Activated naive CD8-positive, alpha-beta T cell treated with anti-CD3 and anti-CD28 coated beads for 36 hours (primary cell): ENCODE measurements at regions not wholly inside any gene's neighbourhood (a gene's known extent, or its start where the extent isn't known, plus 50 kb on each side); places are given as distances from the start of the nearest gene placed in this dataset.

Experiments
- DNase-seq: peaks from one replicate; pipeline ENCODE4 v3.0.0; 2021
- H3K27ac Mint-ChIP-seq: one replicate; pipeline ENCODE4 v1.8.0; 2022; ENCODE audit warnings: mild to moderate bottlenecking, moderate library complexity, mixed read lengths
- H3K27me3 Mint-ChIP-seq: one replicate; pipeline ENCODE4 v1.8.0; 2022; ENCODE audit warnings: mild to moderate bottlenecking, mixed read lengths
- H3K36me3 Mint-ChIP-seq: one replicate; pipeline ENCODE4 v1.8.0; 2021; ENCODE audit warnings: mild to moderate bottlenecking, mixed read lengths
- H3K4me1 Mint-ChIP-seq: one replicate; pipeline ENCODE4 v1.8.0; 2021; ENCODE audit warnings: mixed read lengths
- H3K4me3 Mint-ChIP-seq: one replicate; pipeline ENCODE4 v1.8.0; 2022; ENCODE audit warnings: mild to moderate bottlenecking, moderate library complexity, mixed read lengths
- H3K9me3 Mint-ChIP-seq: one replicate; pipeline ENCODE4 v1.8.0; 2022; ENCODE audit warnings: mixed read lengths

- no peak for DNase-seq
- H3K27ac Mint-ChIP-seq: no peak overlapping the region
- H3K27me3 Mint-ChIP-seq: peaks cover 3% of the 10 kb centered on the region
- H3K4me1 Mint-ChIP-seq: no peaks in the 10 kb centered on the region
- H3K9me3 Mint-ChIP-seq: peaks cover 5% of the 10 kb centered on the region
- H3K36me3 Mint-ChIP-seq: no peaks in the 10 kb centered on the region
- no peak overlapping the region for H3K4me3 Mint-ChIP-seq
These were observed 487.8 kb downstream of the BUD13 start for GRCh38 chr11:116285026-116285425.

DNA sequence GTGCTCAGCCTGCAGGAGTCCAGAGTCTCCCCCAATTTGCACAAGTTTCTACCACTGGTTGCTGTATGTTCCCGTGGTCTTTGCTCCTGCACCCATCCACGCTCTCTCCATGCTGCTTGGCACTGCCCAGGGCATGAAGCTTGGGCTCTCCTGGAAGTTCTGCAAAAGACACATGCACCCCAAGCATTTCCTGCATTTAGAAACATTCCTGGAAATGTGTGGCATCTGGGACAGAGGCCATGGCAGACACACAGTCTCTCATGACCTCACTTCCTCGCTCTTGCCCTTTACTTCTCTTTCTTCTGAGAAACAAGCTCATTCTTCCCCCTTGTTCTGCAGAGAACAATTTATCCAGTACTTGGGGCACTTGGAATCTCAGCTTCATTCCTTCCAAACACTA is 489.5 kb downstream of the BUD13 start:
- H3K27me3 Mint-ChIP-seq: no peaks in the 10 kb centered on the region
- no peak overlapping the region for H3K4me3 Mint-ChIP-seq
- no peaks in the 10 kb centered on the region for H3K36me3 Mint-ChIP-seq
- H3K9me3 Mint-ChIP-seq: no peaks in the 10 kb centered on the region
- no peak for DNase-seq
- H3K4me1 Mint-ChIP-seq: no peaks in the 10 kb centered on the region
- H3K27ac Mint-ChIP-seq: no peak overlapping the region

DNA sequence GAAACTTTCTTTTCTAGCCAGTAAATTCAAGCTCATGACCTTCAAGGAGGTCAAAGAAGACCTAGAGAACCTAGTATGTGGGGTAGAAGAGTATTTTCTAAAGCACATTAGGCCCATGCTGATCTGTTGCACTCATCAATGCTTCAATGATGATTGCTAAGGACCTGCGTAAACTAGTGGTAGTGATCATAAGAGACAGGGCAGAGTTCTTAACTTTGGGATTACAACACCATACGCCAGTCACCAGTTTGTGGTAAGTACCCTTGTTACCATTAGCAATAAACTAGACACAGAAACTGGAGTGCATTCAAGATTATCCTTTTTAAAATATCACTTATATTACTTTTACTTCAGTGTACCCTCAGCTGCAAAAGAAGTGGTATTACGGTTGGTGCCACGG is 490.3 kb downstream of the BUD13 start:
- no peak for DNase-seq
- H3K27ac Mint-ChIP-seq: no peak overlapping the region
- no peaks in the 10 kb centered on the region for H3K36me3 Mint-ChIP-seq
- no peaks in the 10 kb centered on the region for H3K9me3 Mint-ChIP-seq
- no peaks in the 10 kb centered on the region for H3K4me1 Mint-ChIP-seq
- H3K4me3 Mint-ChIP-seq: no peak overlapping the region
- H3K27me3 Mint-ChIP-seq: no peaks in the 10 kb centered on the region

GRCh38 chr11:116281173-116282160 is 491.3 kb downstream of the BUD13 start:
- no peak overlapping the region for H3K4me3 Mint-ChIP-seq
- no peak for DNase-seq
- no peak overlapping the region for H3K27ac Mint-ChIP-seq
- no peaks in the 10 kb centered on the region for H3K9me3 Mint-ChIP-seq
- H3K27me3 Mint-ChIP-seq: peaks cover 6% of the 10 kb centered on the region
- no peaks in the 10 kb centered on the region for H3K4me1 Mint-ChIP-seq
- no peaks in the 10 kb centered on the region for H3K36me3 Mint-ChIP-seq

GRCh38 chr11:116279511-116279910 is 493.3 kb downstream of the BUD13 start:
- Mint-ChIP-seq H3K36me3 (no peaks in the 10 kb centered on the region), H3K27ac (no peak overlapping the region), H3K4me3 (no peak overlapping the region), H3K9me3 (no peaks in the 10 kb centered on the region), H3K27me3 (peaks cover 10% of the 10 kb centered on the region), H3K4me1 (no peaks in the 10 kb centered on the region)
- DNase-seq: no peak

DNA sequence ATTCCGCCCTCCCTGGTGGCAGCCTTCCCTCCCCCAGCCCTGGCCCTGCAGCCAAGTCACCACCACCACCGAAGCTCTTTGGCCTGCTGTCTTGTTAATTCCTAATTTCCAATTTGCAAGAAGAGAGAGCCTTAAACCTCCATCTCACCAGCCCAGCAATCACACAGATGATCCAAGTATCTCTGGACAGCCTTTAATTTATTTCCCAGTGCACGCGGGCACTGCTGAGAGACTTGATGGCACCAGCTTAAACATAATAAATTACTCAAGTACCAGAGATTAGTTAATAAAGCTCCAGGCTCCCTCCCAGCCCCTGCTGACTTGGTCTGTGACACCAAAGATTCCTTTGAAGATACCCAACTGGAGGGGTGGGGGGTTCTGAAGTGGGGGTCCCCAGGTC is 494.7 kb downstream of the BUD13 start:
- Mint-ChIP-seq H3K4me3 (no peak overlapping the region), H3K36me3 (no peaks in the 10 kb centered on the region), H3K27ac (no peak overlapping the region), H3K9me3 (no peaks in the 10 kb centered on the region), H3K4me1 (no peaks in the 10 kb centered on the region), H3K27me3 (peaks cover 13% of the 10 kb centered on the region)
- DNase-seq: no peak

DNA sequence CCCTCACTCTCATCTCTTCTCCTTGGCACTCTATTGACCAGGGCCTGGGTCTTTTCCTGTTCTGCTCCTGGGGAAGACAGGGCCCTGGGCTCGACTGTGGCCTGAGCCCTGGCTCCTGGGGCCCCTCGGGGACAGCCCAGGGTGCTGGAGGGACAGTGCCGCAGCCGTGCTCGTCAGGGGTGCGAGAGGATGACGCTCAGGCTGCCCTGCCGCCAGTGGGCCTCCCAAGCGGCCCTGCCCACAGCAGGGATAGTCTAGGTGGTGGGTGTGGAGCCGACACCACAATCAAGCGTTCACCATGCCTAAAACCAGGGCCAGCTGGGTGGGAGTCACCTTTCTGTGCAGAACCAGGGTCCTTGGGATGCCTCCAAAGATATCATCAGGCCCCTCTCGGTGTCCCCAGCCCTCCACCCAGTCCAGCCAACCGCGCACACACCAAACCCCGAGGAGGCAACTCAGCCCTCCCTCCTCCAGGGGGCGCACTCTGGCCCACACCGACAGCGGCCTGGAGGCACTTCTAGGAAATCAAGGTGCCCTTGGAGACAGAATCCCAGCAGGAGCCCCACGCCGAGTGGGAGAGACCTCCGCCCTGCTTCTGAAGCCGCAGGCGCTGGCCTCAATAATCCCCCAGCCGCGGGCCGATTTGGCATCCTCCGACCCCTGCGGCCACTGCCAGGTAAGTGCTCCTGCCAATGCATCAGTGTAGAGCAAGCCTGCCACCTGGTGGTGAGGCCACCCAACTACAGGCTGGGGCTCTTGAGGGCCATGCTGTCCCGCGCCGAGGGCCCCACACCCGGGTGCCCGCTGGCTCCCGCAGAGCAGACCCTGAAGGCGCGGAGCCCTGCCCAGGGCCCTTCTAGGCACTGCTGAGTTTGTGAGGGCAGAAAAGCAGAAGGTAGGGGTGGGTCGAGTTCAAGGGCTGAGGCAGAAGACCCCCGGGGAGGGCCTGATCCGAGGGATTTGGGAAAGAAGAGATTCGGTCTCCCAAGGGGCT is 496.4 kb downstream of the BUD13 start:
- H3K36me3 Mint-ChIP-seq: no peaks in the 10 kb centered on the region
- H3K4me3 Mint-ChIP-seq: no peak overlapping the region
- H3K27me3 Mint-ChIP-seq: peaks cover 13% of the 10 kb centered on the region
- no peak overlapping the region for H3K27ac Mint-ChIP-seq
- no peaks in the 10 kb centered on the region for H3K9me3 Mint-ChIP-seq
- peak; percentile 78 for DNase-seq
- H3K4me1 Mint-ChIP-seq: no peaks in the 10 kb centered on the region

GRCh38 chr11:116275635-116276034 is 497.2 kb downstream of the BUD13 start:
- no peak overlapping the region for H3K27ac Mint-ChIP-seq
- H3K4me1 Mint-ChIP-seq: no peaks in the 10 kb centered on the region
- no peaks in the 10 kb centered on the region for H3K36me3 Mint-ChIP-seq
- DNase-seq: no peak
- no peaks in the 10 kb centered on the region for H3K9me3 Mint-ChIP-seq
- H3K27me3 Mint-ChIP-seq: peaks cover 13% of the 10 kb centered on the region
- H3K4me3 Mint-ChIP-seq: no peak overlapping the region

- H3K36me3 Mint-ChIP-seq: no peaks in the 10 kb centered on the region
- H3K27ac Mint-ChIP-seq: no peak overlapping the region
- no peak overlapping the region for H3K4me3 Mint-ChIP-seq
- peaks cover 13% of the 10 kb centered on the region for H3K27me3 Mint-ChIP-seq
- H3K4me1 Mint-ChIP-seq: no peaks in the 10 kb centered on the region
- no peaks in the 10 kb centered on the region for H3K9me3 Mint-ChIP-seq
- no peak for DNase-seq
These were observed 498.3 kb downstream of the BUD13 start for GRCh38 chr11:116274521-116274920.

GRCh38 chr11:116272181-116272789 is 500.5 kb downstream of the BUD13 start:
- DNase-seq: no peak
- no peaks in the 10 kb centered on the region for H3K9me3 Mint-ChIP-seq
- no peaks in the 10 kb centered on the region for H3K36me3 Mint-ChIP-seq
- no peak overlapping the region for H3K4me3 Mint-ChIP-seq
- peaks cover 12% of the 10 kb centered on the region for H3K27me3 Mint-ChIP-seq
- H3K27ac Mint-ChIP-seq: no peak overlapping the region
- no peaks in the 10 kb centered on the region for H3K4me1 Mint-ChIP-seq

DNA sequence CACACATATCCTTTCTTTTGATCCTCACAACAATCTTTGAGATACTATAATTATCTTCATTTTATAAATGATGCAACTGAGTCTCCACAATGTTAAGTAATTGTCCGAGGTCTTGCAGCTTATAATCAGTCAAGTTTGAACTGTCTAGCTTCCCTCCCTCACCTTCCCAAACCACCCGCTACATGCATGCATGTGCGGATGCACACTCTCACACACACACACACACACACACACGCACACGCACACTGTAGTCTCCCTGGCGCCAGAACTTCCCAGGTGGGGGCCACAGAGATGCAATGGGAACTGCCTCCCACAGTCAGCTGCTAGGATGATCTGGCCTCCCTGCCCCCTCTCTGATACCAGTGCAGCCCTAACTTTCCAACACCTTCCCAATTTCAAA is 501.3 kb downstream of the BUD13 start:
- Mint-ChIP-seq H3K9me3 (no peaks in the 10 kb centered on the region), H3K27ac (no peak overlapping the region), H3K4me1 (no peaks in the 10 kb centered on the region), H3K27me3 (peaks cover 8% of the 10 kb centered on the region), H3K4me3 (no peak overlapping the region), H3K36me3 (no peaks in the 10 kb centered on the region)
- DNase-seq: no peak

GRCh38 chr11:116267146-116267545 is 505.6 kb downstream of the BUD13 start:
- no peaks in the 10 kb centered on the region for H3K9me3 Mint-ChIP-seq
- peaks cover 7% of the 10 kb centered on the region for H3K27me3 Mint-ChIP-seq
- no peak overlapping the region for H3K4me3 Mint-ChIP-seq
- DNase-seq: no peak
- no peaks in the 10 kb centered on the region for H3K4me1 Mint-ChIP-seq
- H3K36me3 Mint-ChIP-seq: no peaks in the 10 kb centered on the region
- no peak overlapping the region for H3K27ac Mint-ChIP-seq

DNA sequence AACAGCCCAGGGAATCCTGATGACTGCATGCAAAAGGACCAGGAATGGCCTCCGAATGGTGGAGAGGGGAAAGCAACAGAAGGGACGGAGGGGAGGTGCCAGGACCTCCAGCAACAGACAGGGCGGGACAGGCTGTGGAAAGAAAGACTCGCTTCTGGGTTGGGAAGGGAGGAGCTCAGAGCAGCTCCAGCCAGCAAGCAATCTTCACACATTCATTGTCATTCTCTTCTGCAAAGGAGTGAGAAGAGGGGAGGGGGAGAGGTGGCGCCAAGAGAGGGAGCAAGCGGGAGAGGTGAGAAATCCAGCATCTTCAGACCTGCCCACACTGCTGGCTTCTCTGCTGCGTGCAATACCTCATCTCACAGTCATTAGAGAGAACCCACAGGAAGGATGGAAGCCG is 509.0 kb downstream of the BUD13 start:
- H3K9me3 Mint-ChIP-seq: no peaks in the 10 kb centered on the region
- H3K27me3 Mint-ChIP-seq: peaks cover 19% of the 10 kb centered on the region
- no peaks in the 10 kb centered on the region for H3K36me3 Mint-ChIP-seq
- H3K4me3 Mint-ChIP-seq: no peak overlapping the region
- no peaks in the 10 kb centered on the region for H3K4me1 Mint-ChIP-seq
- H3K27ac Mint-ChIP-seq: no peak overlapping the region
- DNase-seq: no peak

DNA sequence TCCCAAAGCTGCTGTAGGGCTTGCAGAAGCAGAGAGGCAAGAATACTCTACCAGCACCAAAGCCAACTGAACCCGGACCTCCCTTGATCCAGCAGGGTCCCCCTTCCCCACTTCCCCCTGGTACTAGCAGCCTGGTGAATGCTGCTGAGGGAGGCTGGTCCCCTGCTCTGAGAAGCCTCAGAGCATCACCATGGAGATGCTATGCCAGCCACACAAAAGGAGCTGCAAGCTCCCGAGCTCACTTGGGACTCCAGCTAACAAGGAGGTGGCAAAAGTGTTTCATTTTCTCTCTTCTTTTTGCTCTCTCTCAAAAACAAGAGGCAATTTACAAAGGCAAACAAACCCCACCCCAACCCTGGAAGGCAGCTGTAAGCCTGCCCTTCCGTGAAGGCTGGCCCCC is 509.8 kb downstream of the BUD13 start:
- Mint-ChIP-seq H3K9me3 (no peaks in the 10 kb centered on the region), H3K36me3 (no peaks in the 10 kb centered on the region), H3K27me3 (peaks cover 19% of the 10 kb centered on the region), H3K4me1 (no peaks in the 10 kb centered on the region), H3K27ac (no peak overlapping the region), H3K4me3 (no peak overlapping the region)
- DNase-seq: no peak

DNA sequence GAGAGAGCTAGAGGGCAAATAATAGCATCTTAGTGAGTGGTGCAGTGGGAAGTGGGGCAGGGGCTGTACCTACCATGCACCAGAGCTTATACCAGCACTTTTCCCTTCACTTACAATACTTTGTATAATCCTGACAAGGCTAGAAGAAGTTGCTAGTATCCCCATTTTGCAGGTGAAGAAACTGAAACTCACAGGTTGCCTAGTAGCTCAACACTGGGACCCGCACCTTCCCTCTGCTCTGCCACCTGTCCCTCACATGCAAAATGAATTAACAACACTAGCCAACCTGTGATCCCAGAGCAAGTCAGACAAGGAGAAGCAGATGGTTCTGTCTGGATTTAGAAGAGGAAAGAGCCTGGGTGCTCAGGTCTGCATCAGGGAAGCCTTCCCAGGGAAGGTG is 510.4 kb downstream of the BUD13 start:
- Mint-ChIP-seq H3K4me3 (no peak overlapping the region), H3K36me3 (no peaks in the 10 kb centered on the region), H3K4me1 (no peaks in the 10 kb centered on the region), H3K9me3 (no peaks in the 10 kb centered on the region), H3K27ac (no peak overlapping the region), H3K27me3 (peaks cover 23% of the 10 kb centered on the region)
- no peak for DNase-seq
